ENCODE measurements at regions not wholly inside any gene's neighbourhood (a gene's known extent, or its start where the extent isn't known, plus 50 kb on each side); places are given as distances from the start of the nearest gene placed in this dataset.
"Not testable (repeated sequence)": the region's sequence is repeated elsewhere in the genome, so short reads cannot be mapped to it uniquely, and the experiment has no call there.

DNA sequence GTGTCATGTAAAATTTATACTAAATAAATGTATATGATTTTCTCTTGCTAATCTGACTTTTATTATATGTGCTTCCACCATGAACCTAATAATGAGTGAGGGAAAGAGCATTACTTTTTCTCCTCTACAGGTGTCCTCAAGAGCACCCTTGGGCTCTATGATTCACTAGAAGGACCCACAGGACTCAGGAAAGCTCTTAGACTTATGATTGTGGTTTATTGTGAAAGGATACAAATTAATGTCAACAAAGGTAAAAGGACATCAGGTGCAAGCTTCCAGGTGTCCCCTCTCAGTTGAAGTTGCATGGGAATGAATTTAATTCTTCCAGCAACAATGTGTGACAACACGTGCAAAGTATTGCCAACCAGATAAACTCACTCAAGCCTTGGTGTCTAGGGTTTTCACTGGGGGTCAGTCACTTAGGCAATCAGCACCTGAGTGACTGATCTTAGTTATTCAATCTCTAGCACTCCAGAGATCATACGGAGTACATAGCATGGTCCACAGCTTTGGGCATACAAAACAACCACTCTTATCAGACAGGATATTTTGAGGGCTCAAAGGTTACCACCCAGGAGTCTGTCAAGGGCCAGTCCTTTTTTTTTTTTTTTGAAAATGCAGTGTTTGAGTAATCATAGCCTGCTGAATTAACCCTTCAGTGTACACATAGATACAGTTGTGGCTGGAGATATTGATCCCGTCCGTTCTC is 1518.1 kb downstream of the KHDRBS2 start:
- H2AFZ ChIP-seq (ENCODE audit: low read depth, low read length, poor library complexity, severe bottlenecking); H3K9me2 ChIP-seq (ENCODE audit: insufficient read depth); H3K36me3 ChIP-seq (ENCODE audit: control insufficient read depth in 1 of 2, insufficient read depth in 2 of 2, low read length in 2 of 2); H3K4me2 ChIP-seq (ENCODE audit: low read length); DNase-seq (ENCODE audit: low read depth, low spot score); H3K27me3 ChIP-seq (ENCODE audit: insufficient read depth, low read length); CTCF ChIA-PET; H3K27ac ChIP-seq (ENCODE audit: low read depth, low read length); H3K79me2 ChIP-seq (ENCODE audit: insufficient read depth, low read length); RAD21 ChIA-PET (ENCODE audit: low non-redundant PET in 1 of 2, low total read pairs in 2 of 2, uncharacterized antibody in 2 of 2, unreplicated experiment in 2 of 2); BruUV-seq (replicated peaks); H3K4me1 ChIP-seq (ENCODE audit: control insufficient read depth in 1 of 2, insufficient read depth in 2 of 2, low read length in 2 of 2); H3K9ac ChIP-seq (ENCODE audit: low read length); H4K20me1 ChIP-seq (ENCODE audit: insufficient read depth); H3K4me3 ChIP-seq (replicated peaks in 1 of 2; ENCODE audit: low read depth in 1 of 2, low read length in 2 of 2); intact Hi-C loops (cut with micrococcal nuclease); POLR2A ChIA-PET; ATAC-seq; H3K9me3 ChIP-seq (ENCODE audit: control insufficient read depth in 1 of 2, insufficient read depth in 1 of 2, low read depth in 1 of 2, low read length in 2 of 2): not testable (repeated sequence)

DNA sequence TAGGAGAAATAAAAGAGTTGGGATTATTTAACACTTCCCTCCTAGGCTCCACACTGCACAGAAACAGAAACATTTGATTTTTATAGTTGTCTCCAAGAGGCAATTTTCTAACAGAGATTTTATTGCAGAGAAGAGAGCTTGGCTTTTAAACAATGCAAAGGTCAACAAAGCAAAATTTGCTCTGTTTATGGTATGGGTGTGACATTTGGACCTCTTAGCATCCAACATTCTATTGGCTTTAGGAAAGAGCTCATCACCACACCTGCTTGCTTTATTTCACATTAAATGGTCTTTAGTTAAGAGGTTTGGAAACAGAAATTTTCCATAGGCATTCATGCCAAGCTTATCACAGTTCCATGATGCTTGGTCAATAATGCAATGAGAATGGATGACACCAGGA is 1520.7 kb downstream of the KHDRBS2 start:
- H3K9ac ChIP-seq (ENCODE audit: low read length); H3K4me3 ChIP-seq (replicated peaks in 1 of 2; ENCODE audit: low read depth in 1 of 2, low read length in 2 of 2); H3K4me2 ChIP-seq (ENCODE audit: low read length); H3K9me2 ChIP-seq (ENCODE audit: insufficient read depth); H4K20me1 ChIP-seq (ENCODE audit: insufficient read depth); BruUV-seq (replicated peaks); H2AFZ ChIP-seq (ENCODE audit: low read depth, low read length, poor library complexity, severe bottlenecking); H3K79me2 ChIP-seq (ENCODE audit: insufficient read depth, low read length); RAD21 ChIA-PET (ENCODE audit: low non-redundant PET in 1 of 2, low total read pairs in 2 of 2, uncharacterized antibody in 2 of 2, unreplicated experiment in 2 of 2); POLR2A ChIA-PET; CTCF ChIA-PET; DNase-seq (ENCODE audit: low read depth, low spot score); H3K36me3 ChIP-seq (ENCODE audit: control insufficient read depth in 1 of 2, insufficient read depth in 2 of 2, low read length in 2 of 2); H3K9me3 ChIP-seq (ENCODE audit: control insufficient read depth in 1 of 2, insufficient read depth in 1 of 2, low read depth in 1 of 2, low read length in 2 of 2); H3K4me1 ChIP-seq (ENCODE audit: control insufficient read depth in 1 of 2, insufficient read depth in 2 of 2, low read length in 2 of 2); H3K27ac ChIP-seq (ENCODE audit: low read depth, low read length); ATAC-seq; H3K27me3 ChIP-seq (ENCODE audit: insufficient read depth, low read length); intact Hi-C loops (cut with micrococcal nuclease): not testable (repeated sequence)

DNA sequence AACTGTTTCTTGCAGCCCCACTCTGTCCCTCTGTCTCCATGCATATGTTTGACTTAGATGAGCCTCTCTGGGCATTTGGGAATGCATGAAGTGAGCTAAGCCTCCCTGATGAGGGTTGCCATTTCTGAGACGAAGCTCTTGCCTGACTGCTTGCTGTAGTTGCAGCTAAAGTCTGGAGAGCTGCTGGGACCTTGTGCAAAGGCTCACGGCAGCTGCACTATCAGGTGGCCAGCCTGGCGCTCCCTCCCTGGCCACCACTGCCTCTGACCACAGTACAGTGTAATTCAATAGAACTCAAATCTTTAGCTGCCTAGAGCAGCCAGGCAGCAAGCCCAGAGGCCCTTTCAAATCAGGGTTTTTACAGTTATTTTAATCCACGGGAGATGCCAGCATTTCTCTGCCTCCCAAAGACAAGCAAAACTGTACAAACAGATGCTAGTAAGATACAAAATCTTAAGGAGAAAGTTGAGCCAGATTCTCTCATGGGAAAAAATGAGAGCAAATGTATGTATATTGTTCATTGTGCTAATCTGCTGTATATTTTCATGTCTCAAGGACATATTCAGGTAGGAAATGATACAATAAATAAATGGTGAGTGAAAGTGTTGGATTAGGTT is 1522.5 kb downstream of the KHDRBS2 start:
- CTCF ChIA-PET; H3K27me3 ChIP-seq (ENCODE audit: insufficient read depth, low read length); H3K4me3 ChIP-seq (replicated peaks in 1 of 2; ENCODE audit: low read depth in 1 of 2, low read length in 2 of 2); H2AFZ ChIP-seq (ENCODE audit: low read depth, low read length, poor library complexity, severe bottlenecking); H4K20me1 ChIP-seq (ENCODE audit: insufficient read depth); H3K9me2 ChIP-seq (ENCODE audit: insufficient read depth); H3K79me2 ChIP-seq (ENCODE audit: insufficient read depth, low read length); H3K27ac ChIP-seq (ENCODE audit: low read depth, low read length); RAD21 ChIA-PET (ENCODE audit: low non-redundant PET in 1 of 2, low total read pairs in 2 of 2, uncharacterized antibody in 2 of 2, unreplicated experiment in 2 of 2); H3K9ac ChIP-seq (ENCODE audit: low read length); ATAC-seq; POLR2A ChIA-PET; intact Hi-C loops (cut with micrococcal nuclease); H3K4me1 ChIP-seq (ENCODE audit: control insufficient read depth in 1 of 2, insufficient read depth in 2 of 2, low read length in 2 of 2); BruUV-seq (replicated peaks); H3K9me3 ChIP-seq (ENCODE audit: control insufficient read depth in 1 of 2, insufficient read depth in 1 of 2, low read depth in 1 of 2, low read length in 2 of 2); DNase-seq (ENCODE audit: low read depth, low spot score); H3K4me2 ChIP-seq (ENCODE audit: low read length); H3K36me3 ChIP-seq (ENCODE audit: control insufficient read depth in 1 of 2, insufficient read depth in 2 of 2, low read length in 2 of 2): not testable (repeated sequence)

DNA sequence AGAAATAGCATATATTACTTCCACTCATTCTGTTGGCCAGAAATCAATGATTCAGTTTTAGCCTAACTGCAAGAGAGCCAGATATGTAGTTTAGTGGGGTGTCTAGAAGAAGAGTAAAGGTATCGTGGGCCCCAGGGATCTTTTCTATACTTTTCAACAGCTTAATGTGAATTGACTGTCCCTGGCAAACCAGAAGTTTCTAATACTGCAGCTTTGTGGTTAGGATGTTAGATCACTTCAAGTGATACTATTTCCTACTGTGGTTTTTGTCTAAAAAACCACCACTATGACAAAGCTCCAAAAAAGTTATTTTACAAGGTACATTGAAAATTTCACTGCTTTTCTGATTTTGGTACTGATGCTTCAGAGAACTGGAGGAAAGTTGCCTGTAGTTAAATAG is 1525.1 kb downstream of the KHDRBS2 start:
- H3K27ac ChIP-seq (ENCODE audit: low read depth, low read length); BruUV-seq (replicated peaks); H3K27me3 ChIP-seq (ENCODE audit: insufficient read depth, low read length); H3K79me2 ChIP-seq (ENCODE audit: insufficient read depth, low read length); H3K4me3 ChIP-seq (replicated peaks in 1 of 2; ENCODE audit: low read depth in 1 of 2, low read length in 2 of 2); H3K36me3 ChIP-seq (ENCODE audit: control insufficient read depth in 1 of 2, insufficient read depth in 2 of 2, low read length in 2 of 2); CTCF ChIA-PET; H3K9me2 ChIP-seq (ENCODE audit: insufficient read depth); H3K4me2 ChIP-seq (ENCODE audit: low read length); POLR2A ChIA-PET; RAD21 ChIA-PET (ENCODE audit: low non-redundant PET in 1 of 2, low total read pairs in 2 of 2, uncharacterized antibody in 2 of 2, unreplicated experiment in 2 of 2); H3K9me3 ChIP-seq (ENCODE audit: control insufficient read depth in 1 of 2, insufficient read depth in 1 of 2, low read depth in 1 of 2, low read length in 2 of 2); H3K9ac ChIP-seq (ENCODE audit: low read length); intact Hi-C loops (cut with micrococcal nuclease); H4K20me1 ChIP-seq (ENCODE audit: insufficient read depth); DNase-seq (ENCODE audit: low read depth, low spot score); H2AFZ ChIP-seq (ENCODE audit: low read depth, low read length, poor library complexity, severe bottlenecking); H3K4me1 ChIP-seq (ENCODE audit: control insufficient read depth in 1 of 2, insufficient read depth in 2 of 2, low read length in 2 of 2); ATAC-seq: not testable (repeated sequence)

All from HCT116 (cell line).